Nephron progenitor cell (in vitro differentiated cells): ENCODE measurements at regions not wholly inside any gene's neighbourhood (a gene's known extent, or its start where the extent isn't known, plus 50 kb on each side); places are given as distances from the start of the nearest gene placed in this dataset.

ENCODE experiments used
- DNase-seq: peaks from one replicate; pipeline ENCODE4 v3.0.0; 2021
- H3K27ac Mint-ChIP-seq: 2 replicates; pipeline ENCODE4 v1.8.0; 2021; ENCODE audit warnings: mild to moderate bottlenecking, moderate library complexity, mixed read lengths
- H3K27me3 Mint-ChIP-seq: 2 replicates; pipeline ENCODE4 v1.8.0; 2021; ENCODE audit warnings: mild to moderate bottlenecking, low read depth, mixed read lengths; ENCODE audit not compliant: poor library complexity
- H3K36me3 Mint-ChIP-seq: 2 replicates; pipeline ENCODE4 v1.8.0; 2021; ENCODE audit warnings: low read depth, mixed read lengths
- H3K4me1 Mint-ChIP-seq: 2 replicates; pipeline ENCODE4 v1.8.0; 2021; ENCODE audit warnings: mixed read lengths
- H3K4me3 Mint-ChIP-seq: 2 replicates; pipeline ENCODE4 v1.8.0; 2021; ENCODE audit warnings: mild to moderate bottlenecking, moderate library complexity, mixed read lengths
- H3K9me3 Mint-ChIP-seq: 2 replicates; pipeline ENCODE4 v1.8.0; 2021; ENCODE audit warnings: mild to moderate bottlenecking, moderate library complexity, mixed read lengths
- CTCF ChIP-seq: fragments of 200-600 bp; sonication (generic); IDR thresholded peaks from 2 replicates; pipeline ENCODE4 v1.5.0; 2021; ENCODE audit warnings: antibody characterized with exemption

- TF ChIP-seq CTCF = no peak
- no peaks in the 10 kb centered on the region for H3K36me3 Mint-ChIP-seq
- H3K4me3 Mint-ChIP-seq = no peak overlapping the region
- no peak for DNase-seq
- peaks cover 27% of the 10 kb centered on the region for H3K9me3 Mint-ChIP-seq
- no peak overlapping the region for H3K27ac Mint-ChIP-seq
- no peaks in the 10 kb centered on the region for H3K4me1 Mint-ChIP-seq
- no peaks in the 10 kb centered on the region for H3K27me3 Mint-ChIP-seq
Measured at GRCh38 chr4:11495291-11495690, 66.6 kb upstream of the HS3ST1 start.

- peaks cover 22% of the 10 kb centered on the region for H3K9me3 Mint-ChIP-seq
- no peaks in the 10 kb centered on the region for H3K27me3 Mint-ChIP-seq
- no peak for TF ChIP-seq CTCF
- no peaks in the 10 kb centered on the region for H3K4me1 Mint-ChIP-seq
- H3K36me3 Mint-ChIP-seq = no peaks in the 10 kb centered on the region
- H3K27ac Mint-ChIP-seq = no peak overlapping the region
- no peak overlapping the region for H3K4me3 Mint-ChIP-seq
- no peak for DNase-seq
Measured at GRCh38 chr4:11494232-11494631, 65.5 kb upstream of the HS3ST1 start.

DNA sequence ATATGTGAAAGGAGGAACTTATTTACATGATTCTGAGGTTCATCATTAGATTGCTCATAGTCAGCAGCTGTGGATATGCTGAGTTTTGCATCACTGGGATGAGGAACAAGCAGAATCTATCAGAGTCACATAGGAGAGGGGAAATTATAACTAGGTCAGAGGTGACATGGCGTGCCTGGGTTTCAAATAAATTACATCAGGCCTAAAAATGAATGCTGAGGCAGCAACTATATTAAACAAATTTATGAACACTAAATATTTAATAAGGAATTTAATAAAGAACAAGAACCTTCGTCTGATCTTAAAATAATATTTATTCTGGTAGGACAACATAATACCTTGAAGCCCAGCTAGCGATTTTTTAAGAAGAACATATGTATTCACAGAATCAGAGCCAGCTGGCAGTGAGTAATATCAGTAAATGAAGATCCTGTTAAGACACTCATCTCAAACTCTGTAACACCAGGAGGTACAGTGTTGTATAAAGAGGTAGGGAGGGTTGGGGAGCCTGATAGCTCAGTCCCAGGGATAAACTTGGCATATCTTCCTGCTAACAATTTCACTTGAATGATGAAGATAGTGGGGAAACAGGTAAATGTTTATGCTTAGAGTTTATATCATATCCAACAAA lies 60.9 kb upstream of the HS3ST1 start:
- Mint-ChIP-seq H3K36me3 (no peaks in the 10 kb centered on the region), H3K9me3 (peaks cover 9% of the 10 kb centered on the region), H3K27ac (no peak overlapping the region), H3K4me1 (no peaks in the 10 kb centered on the region), H3K27me3 (no peaks in the 10 kb centered on the region), H3K4me3 (no peak overlapping the region)
- DNase-seq = no peak
- TF ChIP-seq CTCF = no peak

- Mint-ChIP-seq H3K4me3 (no peak overlapping the region), H3K27me3 (no peaks in the 10 kb centered on the region), H3K4me1 (no peaks in the 10 kb centered on the region), H3K9me3 (peaks cover 9% of the 10 kb centered on the region), H3K27ac (no peak overlapping the region), H3K36me3 (no peaks in the 10 kb centered on the region)
- TF ChIP-seq CTCF = no peak
- no peak for DNase-seq
Measured at GRCh38 chr4:11488657-11489452, 60.2 kb upstream of the HS3ST1 start.

DNA sequence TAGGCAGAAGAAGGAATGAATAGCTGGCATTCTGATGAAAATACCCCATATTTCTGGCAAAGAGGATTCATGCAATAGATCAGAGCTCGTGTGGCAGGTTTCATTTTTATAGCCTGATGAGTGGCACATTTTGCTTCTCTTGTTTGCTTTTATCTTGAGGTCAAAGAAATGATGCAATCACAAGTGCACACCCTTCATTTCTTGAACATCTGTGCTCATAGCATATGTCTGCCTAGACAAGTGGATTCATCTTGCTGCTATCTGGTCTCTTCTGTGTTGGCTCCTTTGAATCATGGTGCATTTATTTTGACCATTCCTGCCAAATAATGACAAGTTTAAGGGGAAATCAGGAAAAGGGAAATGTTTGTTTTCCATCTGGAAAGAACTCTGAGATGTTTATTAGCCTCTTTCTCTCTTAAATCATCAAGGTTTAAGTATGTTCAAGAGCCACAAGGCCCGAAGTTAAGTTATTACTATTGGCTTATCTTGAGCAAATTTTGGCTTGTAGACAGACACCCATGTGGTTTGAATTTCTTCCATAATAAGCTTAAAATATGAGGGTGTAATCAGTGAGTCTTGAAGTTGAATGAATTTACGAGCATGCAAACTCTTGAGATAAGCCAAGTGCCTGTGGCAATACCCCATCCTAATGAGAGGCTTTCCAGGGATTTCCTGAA lies 59.3 kb upstream of the HS3ST1 start:
- no peak for DNase-seq
- Mint-ChIP-seq H3K27ac (no peak overlapping the region), H3K4me1 (no peaks in the 10 kb centered on the region), H3K4me3 (no peak overlapping the region), H3K9me3 (peaks cover 9% of the 10 kb centered on the region), H3K27me3 (no peaks in the 10 kb centered on the region), H3K36me3 (no peaks in the 10 kb centered on the region)
- TF ChIP-seq CTCF = no peak
